DOHH2 (cell line): ENCODE measurements at regions not wholly inside any gene's neighbourhood (a gene's known extent, or its start where the extent isn't known, plus 50 kb on each side); places are given as distances from the start of the nearest gene placed in this dataset.

Source experiments
- H3F3A ChIP-seq: fragments of 200-600 bp; sonication (generic), shearing (Covaris generic); 2 replicates; pipeline ENCODE4 v1.6.0; 2016; ENCODE audit warnings: antibody characterized with exemption, mild to moderate bottlenecking; ENCODE audit not compliant: control insufficient read depth, insufficient read depth
- H3K27ac ChIP-seq: fragments of 200-600 bp; sonication (generic); 2 replicates; pipeline ENCODE4 v1.5.1; 2014; ENCODE audit warnings: low read depth, mild to moderate bottlenecking, low read length, moderate library complexity
- H3K27me3 ChIP-seq: fragments of 200-600 bp; sonication (generic); 2 replicates; pipeline ENCODE4 v1.6.1; 2014; ENCODE audit warnings: mild to moderate bottlenecking, low read length, mixed read lengths; ENCODE audit not compliant: control insufficient read depth
- H3K36me3 ChIP-seq: fragments of 200-600 bp; sonication (generic); 2 replicates; pipeline ENCODE4 v1.6.1; 2014; ENCODE audit warnings: mild to moderate bottlenecking, low read length, moderate library complexity, mixed read lengths; ENCODE audit not compliant: control insufficient read depth
- H3K4me1 ChIP-seq: fragments of 200-600 bp; sonication (generic); 2 replicates; pipeline ENCODE4 v1.6.1; 2014; ENCODE audit warnings: mild to moderate bottlenecking, low read length, mixed read lengths; ENCODE audit not compliant: control insufficient read depth
- H3K4me2 ChIP-seq: fragments of 200-600 bp; sonication (generic); 2 replicates; pipeline ENCODE4 v1.6.0; 2014; ENCODE audit warnings: mild to moderate bottlenecking, low read length, moderate library complexity
- H3K4me3 ChIP-seq: fragments of 200-600 bp; sonication (generic); 2 replicates; pipeline ENCODE4 v1.5.1; 2014; ENCODE audit warnings: mild to moderate bottlenecking, low read length, mixed read lengths
- H3K79me2 ChIP-seq: fragments of 200-600 bp; sonication (generic); 2 replicates; pipeline ENCODE4 v1.6.1; 2014; ENCODE audit warnings: mild to moderate bottlenecking, low read length, mixed read lengths; ENCODE audit not compliant: control insufficient read depth
- H3K9me2 ChIP-seq: fragments of 200-600 bp; sonication (generic); replicated peaks from 2 replicates; pipeline ENCODE4 v1.6.1; 2014; ENCODE audit warnings: mild to moderate bottlenecking, low read length, mixed read lengths; ENCODE audit not compliant: control insufficient read depth
- H3K9me3 ChIP-seq: fragments of 200-600 bp; sonication (generic); 2 replicates; pipeline ENCODE4 v1.6.1; 2014; ENCODE audit warnings: antibody characterized with exemption, low read length, mixed read lengths; ENCODE audit not compliant: control insufficient read depth, insufficient read depth
- H4K20me1 ChIP-seq: fragments of 200-600 bp; sonication (generic); 2 replicates; pipeline ENCODE4 v1.6.0; 2014; ENCODE audit warnings: low read depth, mild to moderate bottlenecking, antibody characterized with exemption, low read length, moderate library complexity; ENCODE audit not compliant: control insufficient read depth, insufficient read depth
- CTCF ChIP-seq: fragments of 200-600 bp; sonication (generic); IDR thresholded peaks from one replicate; pipeline ENCODE4 v1.5.1; 2014; ENCODE audit warnings: antibody characterized with exemption, mild to moderate bottlenecking, low read depth, low read length; ENCODE audit not compliant: poor library complexity, severe bottlenecking
- EZH2phosphoT487 ChIP-seq: fragments of 200-600 bp; sonication (generic); IDR thresholded peaks from 2 replicates; pipeline ENCODE4 v1.6.1; 2017; ENCODE audit warnings: borderline replicate concordance, mild to moderate bottlenecking, antibody characterized with exemption, low read length, moderate library complexity, mixed read lengths

DNA sequence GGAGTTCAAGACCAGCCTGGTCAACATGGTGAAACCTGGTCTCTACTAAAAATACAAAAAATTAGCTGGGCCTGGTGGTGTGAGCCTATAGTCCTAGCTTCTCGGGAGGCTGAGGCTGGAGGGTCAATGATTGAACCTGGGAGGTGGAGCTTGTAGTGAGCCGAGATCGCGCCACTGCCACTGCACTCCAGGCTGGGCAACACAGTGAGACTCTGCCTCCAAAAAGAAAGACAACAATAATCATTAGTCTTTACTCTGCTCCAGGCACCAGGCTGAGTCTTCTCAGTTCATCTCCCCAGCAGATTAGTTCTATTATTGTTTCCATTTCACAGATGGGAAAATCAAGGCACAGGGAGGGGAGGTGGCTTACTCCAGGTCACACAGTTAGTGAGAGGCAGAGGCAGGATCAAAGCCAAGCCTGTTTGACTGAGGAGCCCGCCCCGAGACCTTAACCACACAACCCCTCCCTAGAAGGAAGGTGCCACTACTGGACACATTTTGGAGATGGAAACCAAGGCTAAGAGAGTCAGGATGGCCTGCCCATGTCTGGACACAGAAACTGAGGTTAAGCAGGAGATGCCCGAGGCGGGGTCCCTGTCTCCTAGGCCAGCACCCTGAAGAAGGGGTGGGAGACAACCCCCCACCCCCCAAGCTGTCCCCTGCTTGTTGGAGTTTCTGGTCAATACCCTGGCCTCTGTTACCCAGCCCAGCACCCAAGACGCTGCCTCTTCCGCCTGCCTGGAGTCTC, 75.8 kb downstream of the CEBPB start:
- no peaks in the 10 kb centered on the region for H3K9me2 ChIP-seq
- H3K4me1 ChIP-seq, result no peaks in the 10 kb centered on the region
- no peak overlapping the region for H3K4me3 ChIP-seq
- no peaks in the 10 kb centered on the region for H3K36me3 ChIP-seq
- H3K79me2 ChIP-seq, result no peaks in the 10 kb centered on the region
- no peak for TF ChIP-seq EZH2phosphoT487
- TF ChIP-seq CTCF, result no peak
- H3K27me3 ChIP-seq, result peaks cover 7% of the 10 kb centered on the region; the same call in 1 of the 2 replicates
- H3F3A ChIP-seq, result no peaks in the 10 kb centered on the region
- no peak overlapping the region for H3K4me2 ChIP-seq
- no peaks in the 10 kb centered on the region for H3K9me3 ChIP-seq
- H3K27ac ChIP-seq, result no peak overlapping the region
- H4K20me1 ChIP-seq, result no peaks in the 10 kb centered on the region

- H3K4me2 ChIP-seq, result no peak overlapping the region
- no peak overlapping the region for H3K27ac ChIP-seq
Measured at GRCh38 chr20:50267041-50267865, 76.6 kb downstream of the CEBPB start.

DNA sequence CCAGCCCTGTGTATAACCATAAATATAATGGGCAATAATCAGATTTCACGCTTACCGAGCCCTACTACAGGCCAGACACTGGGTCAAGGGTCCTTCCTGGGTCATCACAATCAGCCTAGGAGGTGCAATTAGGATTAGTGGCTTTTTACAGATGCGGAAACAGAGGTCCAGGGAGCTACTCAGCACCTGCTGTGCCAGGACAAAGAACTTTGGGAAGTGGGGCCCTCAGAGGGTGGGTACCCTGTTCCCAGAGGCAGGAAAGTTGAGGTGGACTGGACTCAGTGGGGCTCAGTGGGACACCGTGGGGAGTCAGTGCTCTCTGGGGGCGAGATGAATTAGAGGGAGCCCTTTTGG, 77.2 kb downstream of the CEBPB start:
- no peak for TF ChIP-seq CTCF
- no peak for TF ChIP-seq EZH2phosphoT487

More at GRCh38 chr20:50267041-50267865, 76.6 kb downstream of the CEBPB start:
- H3K27me3 ChIP-seq, result peaks cover 7% of the 10 kb centered on the region; the same call in 1 of the 2 replicates
- no peak overlapping the region for H3K4me3 ChIP-seq
- H3K9me2 ChIP-seq, result no peaks in the 10 kb centered on the region
- no peaks in the 10 kb centered on the region for H3K9me3 ChIP-seq
- H3K36me3 ChIP-seq, result no peaks in the 10 kb centered on the region
- H3F3A ChIP-seq, result no peaks in the 10 kb centered on the region
- H3K79me2 ChIP-seq, result no peaks in the 10 kb centered on the region
- H3K4me1 ChIP-seq, result no peaks in the 10 kb centered on the region
- TF ChIP-seq EZH2phosphoT487 (no peak), CTCF (no peak)
- no peaks in the 10 kb centered on the region for H4K20me1 ChIP-seq

More for the DNA sequence above, 77.2 kb downstream of the CEBPB start:
- H3K9me3 ChIP-seq, result no peaks in the 10 kb centered on the region
- H3K36me3 ChIP-seq, result no peaks in the 10 kb centered on the region
- H3K27me3 ChIP-seq, result peaks cover 7% of the 10 kb centered on the region; the same call in 1 of the 2 replicates
- H3F3A ChIP-seq, result no peaks in the 10 kb centered on the region
- no peaks in the 10 kb centered on the region for H3K79me2 ChIP-seq
- H3K9me2 ChIP-seq, result no peaks in the 10 kb centered on the region
- H3K4me3 ChIP-seq, result no peak overlapping the region
- H3K4me1 ChIP-seq, result no peaks in the 10 kb centered on the region
- H3K27ac ChIP-seq, result no peak overlapping the region
- H4K20me1 ChIP-seq, result no peaks in the 10 kb centered on the region
- no peak overlapping the region for H3K4me2 ChIP-seq
